ENCODE measurements at regions not wholly inside any gene's neighbourhood (a gene's known extent, or its start where the extent isn't known, plus 50 kb on each side); places are given as distances from the start of the nearest gene placed in this dataset.

DNA sequence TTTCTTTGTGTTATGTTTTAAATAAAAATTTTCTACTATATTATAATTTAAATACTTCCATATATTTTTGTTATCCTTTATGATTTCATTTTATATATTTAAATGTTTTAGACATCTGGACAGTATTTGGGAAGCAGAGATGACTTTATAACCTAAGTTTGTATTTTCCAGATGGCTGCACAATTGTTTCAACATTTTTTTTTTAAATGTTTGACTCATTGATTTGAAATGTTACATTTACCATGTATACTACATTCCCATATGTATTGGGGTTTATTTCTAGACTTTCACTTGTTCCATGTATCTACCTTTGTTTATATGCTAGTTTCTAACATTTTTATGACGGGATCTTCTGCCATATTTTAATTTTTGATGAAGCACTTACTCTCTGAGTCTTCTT is 766.5 kb downstream of the METTL15 start:
- TF ChIP-seq EZH2 (IDR thresholded peaks at IDR 0.05; ENCODE audit: borderline replicate concordance, low read depth, low read length, severe bottlenecking), result no peak
- TF ChIP-seq, protein P1, sequence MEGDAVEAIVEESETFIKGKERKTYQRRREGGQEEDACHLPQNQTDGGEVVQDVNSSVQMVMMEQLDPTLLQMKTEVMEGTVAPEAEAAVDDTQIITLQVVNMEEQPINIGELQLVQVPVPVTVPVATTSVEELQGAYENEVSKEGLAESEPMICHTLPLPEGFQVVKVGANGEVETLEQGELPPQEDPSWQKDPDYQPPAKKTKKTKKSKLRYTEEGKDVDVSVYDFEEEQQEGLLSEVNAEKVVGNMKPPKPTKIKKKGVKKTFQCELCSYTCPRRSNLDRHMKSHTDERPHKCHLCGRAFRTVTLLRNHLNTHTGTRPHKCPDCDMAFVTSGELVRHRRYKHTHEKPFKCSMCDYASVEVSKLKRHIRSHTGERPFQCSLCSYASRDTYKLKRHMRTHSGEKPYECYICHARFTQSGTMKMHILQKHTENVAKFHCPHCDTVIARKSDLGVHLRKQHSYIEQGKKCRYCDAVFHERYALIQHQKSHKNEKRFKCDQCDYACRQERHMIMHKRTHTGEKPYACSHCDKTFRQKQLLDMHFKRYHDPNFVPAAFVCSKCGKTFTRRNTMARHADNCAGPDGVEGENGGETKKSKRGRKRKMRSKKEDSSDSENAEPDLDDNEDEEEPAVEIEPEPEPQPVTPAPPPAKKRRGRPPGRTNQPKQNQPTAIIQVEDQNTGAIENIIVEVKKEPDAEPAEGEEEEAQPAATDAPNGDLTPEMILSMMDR (IDR thresholded peaks at IDR 0.05; ENCODE audit: borderline replicate concordance, extremely low read depth, low read length, poor library complexity, severe bottlenecking), result no peak

Data from DND-41 (cell line).